GM19043 (cell line): ENCODE measurements at regions not wholly inside any gene's neighbourhood (a gene's known extent, or its start where the extent isn't known, plus 50 kb on each side); places are given as distances from the start of the nearest gene placed in this dataset.
"Not testable (repeated sequence)": the region's sequence is repeated elsewhere in the genome, so short reads cannot be mapped to it uniquely, and the experiment has no call there.

Source experiments
- ATAC-seq: cut with Tn5 transposase; IDR thresholded peaks from one replicate; pipeline ENCODE4 v1.9.1; 2021; ENCODE audit warnings: low read depth; ENCODE audit not compliant: unreplicated experiment

DNA sequence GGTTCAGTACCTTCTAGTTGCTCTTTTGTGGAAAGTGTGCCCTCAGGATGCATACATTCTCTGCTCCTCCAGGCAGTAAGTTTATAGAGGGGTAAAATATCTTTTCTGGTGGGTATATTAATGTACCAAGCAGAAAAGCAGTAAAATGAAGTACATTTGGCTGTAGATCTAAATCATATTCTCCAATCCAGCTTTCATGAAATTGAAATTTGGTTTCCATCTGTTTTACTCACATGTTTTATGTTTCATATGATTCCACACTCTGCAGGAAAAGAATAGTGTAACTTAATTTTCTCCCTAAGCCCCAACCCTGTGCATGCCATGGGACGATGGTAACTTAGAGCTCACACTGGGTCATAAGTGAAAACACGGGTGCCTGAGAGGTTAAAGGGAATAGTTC is 172.3 kb downstream of the AKAIN1 start:
- ATAC-seq: no peak

DNA sequence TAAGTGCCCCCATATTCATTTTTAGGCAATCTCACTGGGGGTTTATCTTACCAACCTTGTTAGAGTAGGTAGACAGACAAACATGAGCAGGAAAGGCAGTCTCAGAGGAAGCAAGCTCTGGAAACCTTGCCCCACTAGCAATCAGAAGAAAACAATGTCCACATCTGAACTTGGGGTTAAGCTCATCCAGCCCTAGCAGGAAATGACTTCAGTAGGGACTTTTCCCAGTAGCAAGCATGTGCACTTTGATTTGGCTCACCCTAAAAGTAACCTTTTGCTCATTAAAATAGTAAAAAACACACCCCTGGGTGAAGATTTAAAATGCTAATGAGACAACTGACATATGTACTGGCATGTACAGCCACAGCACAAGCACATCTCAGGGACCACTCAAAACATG is 175.5 kb downstream of the AKAIN1 start:
- ATAC-seq: no peak

DNA sequence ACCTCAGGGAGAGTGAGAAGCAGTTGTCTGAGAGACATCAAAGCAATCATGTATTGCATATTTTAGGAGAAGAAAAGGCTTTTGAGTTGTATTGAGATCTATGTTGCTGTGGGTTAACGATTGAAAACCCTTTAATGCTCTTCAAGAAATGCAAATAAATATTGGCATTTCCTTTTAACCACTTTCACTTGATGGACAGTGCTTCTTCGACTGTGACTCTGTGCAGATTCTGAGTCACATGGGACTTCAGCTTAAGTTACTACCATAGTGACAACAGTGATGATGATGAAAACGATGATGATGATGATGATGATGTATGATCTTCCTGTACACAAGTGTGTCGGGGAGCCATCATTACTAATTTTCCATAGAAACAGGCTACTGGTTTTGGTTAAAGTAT is 181.8 kb downstream of the AKAIN1 start:
- ATAC-seq: no peak

DNA sequence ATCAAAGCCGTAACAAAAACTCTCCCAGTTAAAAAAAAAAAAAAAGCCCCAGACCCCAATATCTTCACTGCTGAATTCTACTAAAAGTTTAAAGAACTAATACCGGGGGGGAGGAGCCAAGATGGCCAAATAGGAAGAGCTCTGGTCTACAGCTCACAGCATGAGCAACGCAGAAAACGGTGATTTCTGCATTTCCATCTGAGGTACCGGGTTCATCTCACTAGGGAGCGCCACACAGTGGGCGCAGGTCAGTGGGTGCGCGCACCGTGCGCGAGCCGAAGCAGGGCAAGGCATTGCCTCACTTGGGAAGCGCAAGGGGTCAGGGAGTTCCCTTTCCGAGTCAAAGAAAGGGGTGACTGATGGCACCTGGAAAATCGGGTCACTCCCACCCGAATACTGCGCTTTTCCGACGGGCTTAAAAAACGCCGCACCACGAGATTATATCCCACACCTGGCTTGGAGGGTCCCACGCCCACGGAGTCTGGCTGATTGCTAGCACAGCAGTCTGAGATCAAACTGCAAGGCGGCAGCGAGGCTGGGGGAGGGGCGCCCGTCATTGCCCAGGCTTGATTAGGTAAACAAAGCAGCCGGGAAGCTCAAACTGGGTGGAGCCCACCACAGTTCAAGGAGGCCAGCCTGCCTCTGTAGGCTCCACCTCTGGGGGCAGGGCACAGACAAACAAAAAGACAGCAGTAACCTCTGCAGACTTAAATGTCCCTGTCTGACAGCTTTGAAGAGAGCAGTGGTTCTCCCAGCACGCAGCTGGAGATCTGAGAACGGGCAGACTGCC is 192.8 kb downstream of the AKAIN1 start:
- not testable (repeated sequence) for ATAC-seq

DNA sequence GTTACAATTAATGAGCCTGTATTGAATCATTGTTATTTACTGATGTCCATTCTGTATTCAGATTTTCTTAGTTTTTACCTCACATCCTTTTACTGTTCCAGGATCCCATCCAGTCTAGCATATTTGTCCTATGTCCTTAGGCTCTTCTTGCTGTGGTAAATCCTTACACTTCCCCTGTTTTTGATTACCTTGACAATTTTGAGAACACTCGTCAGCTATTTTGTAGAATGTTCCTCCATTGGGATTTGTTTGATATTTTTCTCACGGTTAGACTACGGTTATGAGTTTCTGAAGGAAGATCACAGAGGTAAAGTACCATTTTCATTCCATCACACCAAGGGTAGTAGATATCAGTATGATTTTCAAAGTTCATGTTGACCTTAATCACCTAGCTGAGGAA is 202.3 kb downstream of the AKAIN1 start:
- ATAC-seq: no peak

DNA sequence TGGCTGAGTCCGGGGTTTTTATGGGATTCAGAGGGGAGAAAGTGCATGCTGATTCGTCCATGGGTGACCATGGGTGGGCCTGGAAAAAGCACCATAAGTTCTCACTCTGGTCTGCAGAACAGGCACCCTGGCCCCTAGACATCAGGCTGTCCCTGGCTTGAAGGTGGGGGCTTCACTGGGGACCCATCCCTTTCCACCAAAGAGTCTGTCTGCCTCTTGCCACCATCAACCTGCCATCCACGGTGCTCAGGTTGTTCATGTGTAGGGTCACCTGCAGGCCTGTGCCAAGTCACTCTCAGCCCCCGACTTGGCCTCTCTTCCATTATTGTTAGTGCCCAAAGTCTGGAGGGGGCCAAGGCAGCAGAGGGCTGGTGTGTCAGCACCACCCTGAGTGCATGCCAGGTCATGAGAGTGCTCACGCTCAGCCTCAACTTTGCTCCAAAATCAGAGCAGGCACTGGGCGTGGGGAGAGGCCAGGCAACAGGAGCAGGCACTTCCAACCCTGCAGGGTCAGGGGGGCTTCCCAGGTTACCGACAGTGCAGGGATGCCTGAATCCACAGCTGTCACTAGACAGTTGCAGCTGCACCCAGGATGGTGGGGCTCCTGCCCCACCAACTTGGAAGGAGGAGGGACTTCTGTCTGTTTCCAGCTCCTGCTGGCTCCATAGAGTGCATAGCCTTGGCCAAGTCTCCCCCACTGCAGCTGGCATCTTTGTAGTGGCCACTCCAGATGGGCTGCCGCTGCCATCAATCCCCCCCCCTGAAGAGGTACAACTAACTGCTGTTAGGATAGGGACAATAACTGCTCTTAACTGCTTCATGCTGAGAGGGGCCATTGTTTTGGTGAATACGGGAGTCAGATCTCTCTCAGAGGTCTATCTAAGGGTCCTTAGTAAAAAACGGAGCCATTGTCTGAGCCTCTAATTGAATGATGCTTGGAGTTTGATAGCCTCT is 209.3 kb downstream of the AKAIN1 start:
- no peak for ATAC-seq

DNA sequence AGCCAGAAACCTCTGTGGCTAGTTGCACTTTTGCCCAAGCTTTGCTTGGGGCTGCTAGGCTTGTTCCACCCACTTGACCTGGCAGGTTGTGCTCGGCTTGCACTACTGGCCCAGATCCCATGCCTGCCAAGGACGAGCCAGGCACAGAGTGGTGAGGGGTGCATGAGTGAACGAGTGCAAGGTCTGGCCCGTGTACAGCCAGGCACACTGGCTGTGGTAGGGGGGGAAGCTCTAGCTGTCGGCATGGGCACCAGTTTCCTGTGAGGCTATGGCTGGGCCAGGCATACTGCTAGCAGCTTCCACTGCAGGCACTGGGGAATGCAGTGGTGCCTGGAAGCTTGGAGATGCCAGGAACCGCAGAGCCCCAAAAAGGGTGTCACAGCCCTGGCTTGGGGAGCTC is 210.4 kb downstream of the AKAIN1 start:
- ATAC-seq: no peak

DNA sequence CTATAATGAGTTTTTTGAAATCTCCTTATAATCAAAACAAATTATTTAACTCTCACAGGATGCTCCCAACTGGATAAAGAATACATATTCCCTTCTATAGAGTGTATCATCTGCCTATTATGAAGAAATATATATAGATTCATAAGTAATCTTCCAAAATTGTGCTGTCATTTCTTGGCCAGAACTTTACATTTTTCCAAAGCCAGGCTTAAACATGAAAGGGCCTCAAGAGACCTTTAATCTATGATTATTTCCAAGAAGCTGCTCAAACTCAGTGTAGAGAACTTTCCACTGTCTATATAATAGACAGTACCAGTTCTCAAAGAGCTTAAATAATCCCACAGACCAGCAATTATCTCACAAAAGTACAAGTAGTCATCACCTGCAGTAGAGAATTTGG is 211.0 kb downstream of the AKAIN1 start:
- no peak for ATAC-seq

DNA sequence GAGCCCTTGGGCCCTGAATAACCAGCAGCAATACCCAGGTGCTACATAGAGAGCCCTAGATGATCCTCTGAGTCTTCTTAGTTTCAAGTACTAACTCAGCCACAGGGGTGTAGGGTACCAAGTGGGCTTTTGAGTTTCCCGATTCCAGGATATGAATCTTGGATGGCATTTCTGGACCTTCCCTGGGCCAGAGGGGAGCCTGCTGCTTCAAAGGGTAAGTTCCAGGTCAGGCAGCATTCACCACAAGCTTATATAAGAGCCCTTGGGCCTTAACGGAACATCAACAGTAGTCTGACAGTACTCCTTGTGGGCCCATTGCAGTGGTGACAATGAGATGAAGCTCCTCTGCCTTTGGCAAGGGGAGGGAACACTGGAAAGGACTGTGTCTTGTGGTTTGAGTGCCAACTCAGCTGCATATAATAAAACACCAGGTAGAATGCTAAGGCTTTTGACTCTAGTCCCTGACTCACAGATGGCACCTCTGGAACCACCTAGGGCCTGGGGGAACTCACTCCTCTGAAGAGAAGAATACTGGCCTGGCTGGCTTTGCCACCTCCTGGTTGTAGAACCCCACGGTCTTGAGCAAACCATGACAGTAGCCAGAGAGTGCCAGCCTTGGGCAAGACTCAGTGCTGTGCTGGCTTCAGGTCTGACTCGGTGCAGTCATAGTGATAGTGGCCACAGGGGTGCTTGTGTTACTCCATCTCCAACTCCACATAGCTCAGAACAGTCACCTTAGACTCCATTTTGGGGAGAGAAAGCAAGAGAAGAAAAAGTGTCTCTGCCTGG is 235.7 kb downstream of the AKAIN1 start:
- no peak for ATAC-seq

DNA sequence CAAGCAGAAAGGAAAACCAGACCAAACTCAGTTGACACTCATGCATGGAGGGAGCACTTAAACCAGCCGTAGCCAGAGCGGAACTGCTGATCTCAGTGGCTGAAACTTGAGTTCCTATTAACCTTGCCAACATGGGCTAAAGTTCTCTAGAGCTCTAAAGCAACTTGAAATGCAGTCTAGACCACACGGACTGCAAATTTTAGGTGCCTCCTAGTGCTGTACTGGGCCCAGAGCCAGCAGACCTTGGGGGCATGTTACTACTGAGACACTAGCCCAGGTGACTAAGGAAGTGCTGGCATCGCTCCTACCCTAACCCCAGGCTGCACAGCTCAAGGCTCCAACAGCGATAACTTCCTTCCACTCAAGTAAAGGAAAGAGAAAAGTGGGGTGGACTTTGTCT is 236.5 kb downstream of the AKAIN1 start:
- no peak for ATAC-seq

DNA sequence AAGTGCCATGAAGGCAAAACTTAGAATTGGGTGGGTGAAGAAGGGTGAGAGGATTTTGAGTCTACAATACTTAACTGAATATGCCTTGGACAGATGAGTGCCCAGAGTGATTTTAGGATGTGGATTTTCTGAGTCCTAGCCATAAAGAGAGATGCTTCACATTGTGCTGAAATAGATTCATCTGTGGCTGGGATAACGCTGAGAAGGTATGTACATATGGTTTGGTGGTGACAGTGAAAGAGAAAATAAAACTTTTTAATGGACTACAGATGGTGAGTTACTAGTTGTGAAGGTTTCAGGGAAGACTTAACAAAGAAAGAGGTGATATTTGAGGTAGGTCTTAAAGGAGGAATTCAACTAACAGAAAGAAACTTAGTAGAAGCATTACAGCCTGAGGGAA is 265.8 kb downstream of the AKAIN1 start:
- no peak for ATAC-seq

DNA sequence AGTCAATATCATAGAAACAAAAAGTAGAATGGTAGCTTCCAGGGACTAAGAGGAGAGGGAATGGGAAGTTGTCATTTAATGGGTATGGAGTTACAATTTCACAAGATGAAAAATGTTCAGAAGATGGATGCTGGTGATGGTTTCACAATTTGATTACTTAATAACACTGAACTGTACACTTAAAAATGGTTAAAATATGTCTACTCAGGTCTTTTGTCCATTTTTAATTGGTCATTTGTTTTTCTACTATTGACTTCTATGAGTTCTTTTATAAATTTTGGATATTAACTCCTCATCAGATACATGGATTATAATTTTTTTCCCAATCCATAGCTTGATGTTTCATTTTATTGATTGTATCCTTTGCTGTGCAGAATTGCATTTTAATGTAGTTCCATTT is 275.5 kb downstream of the AKAIN1 start:
- no peak for ATAC-seq

DNA sequence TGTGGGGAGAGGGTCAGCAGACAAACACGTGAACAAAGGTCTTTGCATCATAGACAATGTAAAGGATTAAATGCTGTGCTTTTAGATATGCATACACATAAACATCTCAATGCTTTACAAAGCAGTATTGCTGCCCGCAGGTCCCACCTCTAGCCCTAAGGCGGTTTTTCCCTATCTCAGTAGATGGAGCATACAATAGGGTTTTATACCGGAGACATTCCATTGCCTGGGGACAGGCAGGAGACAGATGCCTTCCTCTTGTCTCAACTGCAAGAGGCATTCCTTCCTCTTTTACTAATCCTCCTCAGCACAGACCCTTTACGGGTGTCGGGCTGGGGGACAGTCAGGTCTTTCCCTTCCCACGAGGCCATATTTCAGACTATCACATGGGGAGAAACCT is 279.5 kb downstream of the AKAIN1 start:
- ATAC-seq: not testable (repeated sequence)

DNA sequence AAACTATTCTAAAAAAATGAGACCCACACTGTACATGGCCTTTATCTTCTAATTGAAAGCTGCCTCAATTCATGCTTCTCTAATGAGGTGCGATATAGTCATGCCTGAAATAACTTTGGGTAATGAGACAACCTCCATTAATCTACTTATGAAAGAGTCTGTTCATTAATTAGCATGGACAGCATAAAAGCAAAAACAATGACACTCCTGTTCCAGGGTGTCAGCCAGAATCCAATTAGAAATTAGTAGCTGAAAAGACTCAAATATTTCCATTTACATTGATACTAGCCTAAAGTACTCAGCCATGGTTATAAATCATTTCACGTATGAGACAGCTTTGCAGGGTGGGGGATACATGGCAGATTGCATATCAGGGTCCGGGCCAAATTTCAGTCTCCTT is 288.7 kb downstream of the AKAIN1 start:
- ATAC-seq: no peak

DNA sequence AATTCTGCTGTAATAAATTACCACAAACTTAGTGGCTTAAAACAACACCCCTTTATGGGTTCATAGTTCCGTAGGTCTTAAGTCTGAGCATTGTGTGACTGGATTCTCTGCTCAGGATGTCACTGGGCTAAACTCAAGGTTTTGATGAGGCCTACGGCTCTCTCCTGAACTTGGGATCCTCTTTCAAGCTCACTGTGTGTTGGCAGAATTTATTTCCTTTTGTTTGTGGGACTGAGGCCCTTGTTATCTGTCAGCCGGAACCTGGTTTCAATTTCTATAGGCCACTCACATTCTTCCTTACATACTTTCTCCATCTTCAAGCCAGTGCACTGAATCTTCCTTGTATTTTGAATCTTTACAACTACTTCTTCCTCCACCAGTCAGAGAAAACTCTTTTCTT is 290.2 kb downstream of the AKAIN1 start:
- no peak for ATAC-seq

DNA sequence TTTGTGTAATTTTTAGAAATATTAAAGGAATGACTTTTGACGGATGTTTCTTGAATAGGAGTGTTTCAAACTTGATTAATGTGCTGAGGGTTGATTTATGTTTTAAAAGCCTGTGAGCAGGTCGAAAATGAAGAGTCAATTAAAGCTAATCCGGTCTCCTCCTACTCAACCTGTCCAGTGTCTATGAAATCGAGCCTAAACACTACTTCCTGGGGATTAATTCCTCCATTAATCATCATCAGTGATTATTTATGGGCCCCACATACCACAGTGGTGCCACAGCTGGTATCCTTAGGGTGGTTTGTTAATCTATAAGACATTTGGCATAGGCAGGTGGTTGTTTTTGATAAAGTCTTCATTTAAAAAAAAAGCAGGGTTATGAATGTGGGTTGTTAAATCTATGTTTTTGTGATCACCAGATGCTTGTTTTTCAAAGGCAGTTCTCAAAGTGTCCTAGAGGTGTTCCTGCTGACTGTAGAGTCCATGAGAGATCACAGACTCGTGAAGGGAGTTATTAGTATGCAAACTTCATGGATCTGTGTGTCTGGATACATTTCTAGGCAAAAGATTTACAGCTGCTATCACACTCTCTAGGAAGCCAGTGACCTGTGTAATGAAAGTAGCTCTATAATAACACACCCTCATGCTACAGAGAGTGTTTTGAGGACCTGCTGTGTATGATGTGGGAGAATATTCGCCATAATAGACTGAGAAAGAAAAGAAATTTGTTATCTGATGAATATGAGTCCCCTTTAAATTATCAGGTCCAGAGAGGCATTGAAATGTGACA is 308.6 kb downstream of the AKAIN1 start:
- ATAC-seq: no peak

DNA sequence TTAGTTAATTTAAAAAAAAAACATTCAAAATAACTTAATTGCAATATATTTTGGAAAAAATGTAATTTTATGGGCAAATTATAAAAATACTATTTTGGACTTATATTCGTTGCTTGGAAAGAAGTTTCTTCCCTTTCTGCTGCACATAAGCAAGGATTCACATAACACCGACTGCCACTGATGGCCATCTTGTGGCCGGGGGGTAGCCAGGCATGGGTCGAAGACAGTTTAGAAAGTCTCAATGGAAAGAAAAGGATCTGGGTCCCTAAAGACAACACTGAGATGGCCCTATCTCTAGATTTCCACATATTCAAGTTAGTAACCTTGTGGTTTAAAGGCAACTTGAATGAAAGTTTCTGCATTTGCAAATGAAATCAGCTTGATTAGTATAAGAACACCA is 318.6 kb downstream of the AKAIN1 start:
- ATAC-seq: no peak

DNA sequence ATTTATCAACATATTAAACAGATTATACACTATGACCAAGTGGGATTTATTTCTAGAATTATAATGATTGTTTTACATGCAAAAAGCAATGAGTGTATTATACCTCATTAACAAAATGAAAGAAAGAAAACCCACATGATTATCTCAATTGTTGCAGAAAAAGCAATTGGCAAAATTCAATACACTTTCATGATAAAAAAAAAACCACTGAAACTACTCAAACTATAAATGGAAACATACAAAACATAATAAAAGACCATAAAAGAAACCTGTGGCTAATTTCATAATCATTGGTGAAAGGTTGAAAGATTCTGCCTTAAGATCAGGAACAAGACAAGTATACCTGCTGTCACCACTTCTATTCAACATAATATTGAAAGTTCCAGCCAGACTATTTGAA is 325.9 kb downstream of the AKAIN1 start:
- no peak for ATAC-seq

DNA sequence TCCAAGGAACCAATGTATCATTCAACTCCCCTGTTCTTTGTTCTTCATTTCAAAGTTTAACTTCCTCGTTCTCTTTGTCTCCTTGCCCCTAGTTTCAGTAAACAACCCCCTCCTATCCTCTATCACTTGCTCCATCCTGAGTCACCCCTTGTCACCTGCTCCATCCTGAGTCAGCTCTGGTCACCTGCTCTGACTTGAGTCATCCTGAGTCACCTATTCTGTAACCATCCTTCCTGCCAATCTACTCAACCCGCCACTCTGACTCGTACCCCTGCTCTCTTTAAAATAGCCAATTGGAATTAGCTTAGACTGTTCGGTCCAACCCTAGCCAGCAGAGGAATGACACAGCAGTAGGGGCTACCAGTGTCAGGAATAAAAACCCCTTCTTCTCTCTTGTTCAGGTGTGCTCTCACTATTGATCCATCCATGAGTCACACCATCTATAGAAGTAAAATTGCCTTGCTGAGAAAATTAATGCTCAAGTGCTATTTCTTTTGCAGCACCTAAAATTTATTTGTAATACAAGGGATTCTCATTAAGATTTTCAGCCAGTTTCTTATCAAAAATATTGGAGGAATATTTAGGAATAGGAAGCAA is 326.8 kb downstream of the AKAIN1 start:
- no peak for ATAC-seq

DNA sequence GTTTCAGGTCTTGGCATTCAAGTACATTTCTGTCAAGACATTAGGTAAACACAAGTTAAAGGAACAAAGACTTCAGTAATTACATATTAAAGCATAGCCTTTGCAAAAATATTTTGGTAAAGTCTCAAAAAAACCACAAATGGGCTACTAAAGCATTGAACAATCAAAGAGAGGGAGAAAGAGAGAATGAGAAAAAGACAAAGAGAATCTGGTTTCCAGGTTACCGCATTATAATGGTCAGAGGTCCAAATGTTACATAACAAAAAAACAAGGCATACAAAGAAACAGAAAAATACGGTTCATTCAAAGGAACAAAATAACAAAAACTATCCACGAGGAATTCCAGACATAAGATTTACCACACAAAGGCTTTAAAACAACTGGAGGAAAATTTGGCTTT is 327.9 kb downstream of the AKAIN1 start:
- no peak for ATAC-seq
